ENCODE measurements at regions not wholly inside any gene's neighbourhood (a gene's known extent, or its start where the extent isn't known, plus 50 kb on each side); places are given as distances from the start of the nearest gene placed in this dataset.
"Not testable (repeated sequence)": the region's sequence is repeated elsewhere in the genome, so short reads cannot be mapped to it uniquely, and the experiment has no call there.

DNA sequence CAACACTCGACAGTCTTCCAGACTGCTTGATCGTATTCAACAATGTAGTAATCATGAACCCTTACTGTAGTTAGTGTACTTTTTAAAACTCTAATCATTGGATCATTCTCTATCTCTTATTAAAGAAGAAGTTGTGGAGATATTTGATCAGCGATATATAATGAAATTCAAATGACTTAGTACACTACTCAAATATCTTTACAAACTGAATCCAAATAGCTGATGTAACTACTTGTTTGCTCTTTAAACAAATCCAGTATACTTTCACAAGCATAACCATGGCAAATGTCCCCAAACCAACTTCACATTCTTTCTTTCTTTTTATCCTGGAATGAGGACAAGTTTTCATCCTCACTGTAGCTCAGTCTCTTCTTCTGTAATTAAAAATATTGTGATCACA lies 1569.9 kb upstream of the ADGRL3 start:
- no peak for DNase-seq

DNA sequence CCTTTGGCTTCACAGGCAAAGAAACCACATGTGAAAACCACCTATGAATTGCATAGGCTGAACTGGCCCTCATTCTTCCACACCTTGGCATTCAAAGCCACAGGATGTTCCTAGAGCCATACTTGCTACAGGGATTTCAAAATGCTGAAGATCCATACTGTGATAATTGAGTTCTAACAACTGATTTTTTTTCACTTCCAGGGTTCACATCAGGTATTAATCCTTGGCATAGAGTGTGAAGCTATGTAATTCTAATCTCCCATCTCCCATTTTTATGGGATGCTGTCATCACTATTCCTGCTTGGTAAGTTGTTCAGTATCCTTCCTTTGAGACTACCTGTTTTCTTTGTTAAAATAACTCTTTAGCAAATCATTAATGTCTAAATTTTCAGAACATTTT lies 1569.2 kb upstream of the ADGRL3 start:
- no peak for DNase-seq

DNA sequence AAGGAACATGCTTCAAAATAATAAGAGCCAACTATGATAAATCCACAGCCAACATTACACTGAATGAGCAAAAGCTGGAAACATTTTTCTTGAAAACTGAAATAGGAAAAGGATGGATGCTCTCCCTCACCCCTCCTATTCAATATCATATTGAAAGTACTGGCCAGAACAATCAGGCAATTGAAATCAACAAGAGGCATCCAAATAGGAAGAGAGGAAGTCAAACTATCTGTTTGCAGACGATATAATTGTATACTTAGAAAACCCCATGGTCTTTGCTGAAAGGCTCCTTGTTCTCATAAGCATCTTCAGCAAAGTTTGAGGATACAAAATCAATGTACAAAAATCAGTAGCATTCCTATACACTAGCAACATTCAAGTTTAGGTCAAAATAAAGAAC lies 1562.5 kb upstream of the ADGRL3 start:
- DNase-seq: no peak

DNA sequence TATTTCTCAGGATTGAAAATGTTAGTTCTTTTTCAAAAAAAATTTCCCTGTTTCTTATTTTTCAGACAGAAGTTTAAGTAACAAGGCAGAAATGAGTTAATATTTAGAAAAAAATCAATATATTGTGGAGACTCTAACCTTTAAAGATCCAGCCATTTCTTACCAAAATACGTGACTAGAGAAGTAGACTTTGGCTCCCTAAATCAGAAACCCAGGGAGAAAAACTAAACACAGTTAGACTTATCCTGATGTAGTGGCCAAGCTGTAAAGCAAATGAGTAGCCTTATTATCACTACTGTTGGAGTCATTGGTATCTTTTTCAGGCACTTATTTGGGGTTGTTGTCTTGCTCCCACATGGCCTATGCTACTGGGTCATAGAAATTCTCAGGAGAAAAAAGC lies 1556.4 kb upstream of the ADGRL3 start:
- DNase-seq: no peak

DNA sequence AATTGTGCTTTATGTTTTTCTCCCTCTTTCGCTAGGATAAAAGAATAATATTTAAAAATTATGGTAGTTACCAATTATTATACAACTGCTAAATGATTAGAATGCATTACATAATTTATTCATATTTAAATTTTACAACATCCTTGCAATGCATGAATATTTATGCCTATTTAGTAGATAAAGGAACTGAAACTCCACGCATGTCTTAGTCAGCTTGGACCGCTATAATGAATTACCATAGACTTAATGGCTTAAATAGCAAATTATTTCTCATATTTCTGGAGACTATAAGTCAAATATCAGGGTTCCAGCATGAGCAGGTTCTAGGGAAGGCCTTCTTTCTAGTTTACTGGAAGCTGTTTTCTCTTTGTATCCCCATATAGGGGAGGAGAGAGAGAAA lies 1555.4 kb upstream of the ADGRL3 start:
- DNase-seq: no peak

DNA sequence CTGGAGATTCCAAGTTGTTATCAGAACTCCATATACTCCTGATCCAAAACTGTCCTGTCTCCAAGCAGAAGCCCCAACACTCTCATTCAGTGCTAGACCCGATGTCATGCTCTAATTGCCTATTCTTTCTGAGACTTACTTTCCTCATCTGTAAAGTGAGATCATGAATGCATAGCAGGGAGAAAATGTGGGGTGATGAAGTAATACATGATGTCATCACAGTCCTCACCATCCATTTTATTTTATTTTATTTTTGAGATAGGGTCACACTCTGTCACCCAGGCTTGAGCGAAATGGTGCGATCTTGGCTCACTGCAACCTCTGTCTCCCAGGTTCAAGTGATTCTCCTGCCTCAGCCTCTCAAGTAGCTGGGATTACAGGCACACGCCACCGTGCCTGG lies 1554.0 kb upstream of the ADGRL3 start:
- no peak for DNase-seq

DNA sequence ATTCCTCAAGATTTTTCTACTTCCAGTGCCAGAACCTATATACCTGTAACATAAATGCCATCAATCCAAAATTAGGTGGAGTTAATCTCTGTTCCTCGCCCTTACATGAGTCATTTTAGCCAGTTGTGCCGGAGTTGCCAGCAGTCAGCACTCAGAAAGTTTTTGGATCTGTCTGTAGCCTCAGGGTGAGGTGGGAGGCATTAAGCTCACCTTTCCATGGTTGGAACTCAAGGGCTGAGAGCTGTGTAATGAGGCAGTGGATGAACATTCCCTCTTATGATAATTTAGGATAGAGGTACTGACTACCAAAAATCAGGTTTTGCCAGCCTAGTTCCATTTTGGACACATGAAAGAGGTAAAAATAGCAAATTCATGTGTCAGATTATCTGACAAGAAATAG lies 1553.1 kb upstream of the ADGRL3 start:
- DNase-seq: no peak

DNA sequence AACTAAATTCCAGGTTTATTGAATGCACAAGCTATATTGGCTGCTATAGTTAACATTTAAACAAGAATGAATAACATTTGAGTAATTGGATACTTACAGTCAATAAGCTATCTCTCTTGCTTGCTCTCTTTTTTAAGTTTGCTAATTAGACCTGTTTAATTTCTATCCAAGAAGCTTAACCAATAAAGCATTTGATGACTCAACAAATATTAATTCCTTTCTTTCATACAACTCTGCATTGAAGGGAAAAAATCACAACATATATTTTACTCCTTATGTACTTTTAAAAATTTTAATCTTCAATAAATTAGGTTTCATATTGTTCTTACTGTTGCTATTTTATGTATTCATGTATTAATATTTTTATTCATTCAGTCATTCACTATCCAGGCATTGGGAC lies 1552.6 kb upstream of the ADGRL3 start:
- no peak for DNase-seq

DNA sequence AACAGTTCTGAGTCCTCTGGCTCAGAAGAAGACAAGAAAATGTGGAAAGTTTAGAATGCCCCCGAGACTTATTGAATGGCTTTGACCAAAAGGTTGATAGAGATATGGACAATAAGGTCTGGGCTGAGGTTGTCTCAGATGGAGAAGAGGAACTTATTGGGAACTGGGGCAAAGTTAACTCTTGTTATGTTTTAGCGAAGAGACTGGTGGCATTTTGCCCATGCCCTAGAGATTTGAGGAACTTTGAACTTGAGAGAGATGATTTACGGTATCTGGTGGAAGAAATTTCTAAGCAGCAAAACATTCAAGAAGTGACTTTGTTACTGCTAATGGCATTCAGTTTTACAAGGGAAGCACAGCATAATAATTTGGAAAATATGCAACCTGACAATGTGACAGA lies 1549.3 kb upstream of the ADGRL3 start:
- no peak for DNase-seq

DNA sequence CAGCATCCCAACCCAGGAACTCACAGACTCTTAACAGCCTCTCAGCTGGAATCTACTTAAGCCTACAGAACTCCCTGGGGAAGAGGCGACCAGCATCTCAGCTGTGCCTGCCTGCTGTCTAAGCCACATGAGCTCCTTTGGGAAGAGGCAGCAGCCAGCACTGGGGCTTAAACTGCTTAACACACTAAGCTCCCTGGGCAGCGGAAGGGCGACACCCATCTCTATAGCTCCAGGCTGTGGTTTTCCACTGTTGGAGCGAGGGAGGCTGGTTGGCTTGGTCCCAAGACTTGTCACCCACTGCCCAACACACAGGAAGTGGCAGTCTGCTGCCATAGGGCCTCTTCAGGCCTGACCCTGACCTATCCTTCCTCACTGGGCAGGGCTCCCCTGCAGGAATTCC lies 1544.1 kb upstream of the ADGRL3 start:
- no peak for DNase-seq

DNA sequence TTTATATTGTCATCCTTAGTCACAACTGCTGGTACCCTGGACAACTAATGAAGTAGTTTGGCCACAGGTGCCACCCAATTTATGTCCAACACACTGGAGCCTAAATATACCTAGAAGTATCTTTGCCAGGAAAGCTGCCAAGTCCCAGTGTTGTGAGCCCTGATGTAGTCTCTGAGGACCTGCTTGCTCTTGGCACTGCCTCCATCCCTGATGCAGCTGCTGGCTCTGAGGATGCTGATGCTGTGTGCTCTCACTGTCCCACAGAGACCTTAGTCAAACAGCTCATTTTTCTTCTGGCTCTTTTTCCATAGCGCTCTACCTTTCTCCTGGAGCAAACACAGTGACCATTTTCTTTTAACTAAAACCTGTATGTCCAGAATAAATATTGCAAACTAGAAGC lies 1535.4 kb upstream of the ADGRL3 start:
- DNase-seq: no peak

DNA sequence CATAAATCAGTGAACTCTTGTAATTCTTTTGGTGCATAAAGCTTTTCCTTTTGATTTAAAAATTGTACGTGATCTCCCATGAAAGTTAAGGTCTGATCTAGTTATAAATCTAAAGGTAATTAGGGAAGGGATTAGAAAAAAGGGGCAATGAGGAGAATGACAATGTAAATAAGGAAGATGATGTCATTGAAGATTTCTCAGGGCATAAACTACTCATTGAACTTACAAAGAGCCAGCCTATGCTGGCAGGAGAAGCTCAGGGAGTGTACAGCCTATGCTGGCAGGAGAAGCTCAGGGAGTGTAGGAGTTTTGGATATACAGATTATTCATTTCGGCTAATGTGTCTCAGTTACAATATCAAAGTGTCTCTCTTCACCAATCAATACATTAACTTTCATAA lies 1533.5 kb upstream of the ADGRL3 start:
- DNase-seq: no peak

DNA sequence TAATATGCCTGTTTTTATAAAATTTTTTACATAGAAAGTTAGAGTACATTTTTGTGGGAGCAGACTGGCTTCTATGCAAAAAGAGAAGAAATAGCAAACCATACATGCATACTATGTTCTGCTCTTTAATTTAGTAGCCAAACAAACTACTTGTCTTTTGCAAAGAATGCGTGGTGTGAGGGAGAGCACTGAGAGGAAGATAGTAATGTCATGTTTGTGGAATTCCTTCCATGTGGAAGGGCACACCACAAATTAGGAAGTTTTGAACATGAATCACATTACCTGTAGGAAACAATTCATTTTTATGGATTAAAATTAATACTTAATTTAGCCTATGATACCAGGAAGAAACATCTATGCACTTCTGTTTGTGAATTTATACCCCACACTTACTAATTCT lies 1529.1 kb upstream of the ADGRL3 start:
- DNase-seq: no peak

DNA sequence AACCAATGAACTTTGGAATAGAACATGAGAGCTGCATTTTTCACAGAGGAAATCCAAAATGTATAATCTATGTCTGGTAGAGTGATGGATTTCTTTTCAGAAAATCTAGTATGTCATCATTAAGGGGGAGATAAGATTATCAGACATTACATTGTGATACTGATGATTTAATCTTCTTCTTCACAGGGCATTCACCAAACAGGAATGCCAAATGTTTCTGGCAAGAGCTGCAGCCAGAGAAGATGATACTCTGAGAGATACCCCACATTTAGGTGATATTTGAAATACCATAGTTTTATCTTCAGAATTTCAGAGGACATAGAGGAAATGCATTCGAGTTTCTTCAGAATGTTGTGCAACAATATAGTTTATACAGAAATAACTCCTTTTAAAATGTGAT lies 1523.7 kb upstream of the ADGRL3 start:
- no peak for DNase-seq

DNA sequence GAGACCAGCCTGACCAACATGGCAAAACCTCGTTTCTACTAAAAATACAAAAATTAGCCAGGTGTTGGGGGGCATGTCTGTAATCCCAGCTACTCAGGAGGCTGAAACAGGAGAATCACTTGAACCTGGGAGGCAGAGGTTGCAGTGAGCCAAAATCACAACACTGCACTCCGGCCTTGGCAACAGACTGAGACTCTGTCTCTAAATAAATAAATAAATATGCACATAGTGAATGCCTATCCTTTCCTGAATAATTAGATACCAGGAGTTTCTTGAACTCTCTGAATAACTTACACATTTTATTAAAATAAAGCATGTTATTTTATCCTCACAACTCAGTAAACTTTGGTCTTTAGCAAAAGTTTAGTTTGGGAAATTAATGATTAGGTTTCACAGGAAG lies 1523.1 kb upstream of the ADGRL3 start:
- not testable (repeated sequence) for DNase-seq

DNA sequence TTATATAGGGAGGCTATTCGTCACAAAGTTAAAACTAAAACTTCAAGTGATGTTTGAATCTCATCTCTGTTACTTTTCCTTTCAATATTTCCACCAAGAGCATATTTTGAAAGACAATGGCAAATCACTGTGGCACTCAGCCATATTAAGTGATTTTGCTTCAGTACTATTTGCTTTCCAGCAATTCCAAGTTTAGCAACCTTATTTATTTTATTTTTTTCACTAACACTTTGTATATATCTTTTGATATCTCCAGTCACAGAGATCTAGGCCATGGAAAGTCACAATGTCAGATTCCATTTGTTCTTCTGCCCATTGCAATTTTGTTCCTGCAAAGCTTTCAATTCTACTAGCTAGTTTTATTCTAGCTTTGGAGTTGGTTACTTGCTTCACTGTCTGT lies 1514.5 kb upstream of the ADGRL3 start:
- DNase-seq: no peak

DNA sequence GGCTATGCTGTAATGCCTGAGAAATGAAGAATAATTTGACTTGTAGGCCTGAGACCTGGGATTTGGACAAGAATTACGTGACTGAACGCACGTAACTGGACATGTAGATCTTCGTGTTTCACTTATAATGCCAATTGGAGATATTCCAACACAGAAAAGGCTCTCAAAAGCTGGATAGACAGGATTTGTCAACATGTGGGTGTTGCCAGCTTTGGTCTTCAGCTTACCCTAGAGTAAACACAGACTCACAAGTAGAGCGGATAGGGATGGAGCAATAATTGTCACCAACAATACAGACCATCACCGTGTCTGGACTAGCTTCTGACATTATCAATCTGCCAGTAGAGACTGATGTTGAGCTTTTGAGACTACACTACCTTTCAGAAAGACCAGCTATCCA lies 1511.0 kb upstream of the ADGRL3 start:
- no peak for DNase-seq

DNA sequence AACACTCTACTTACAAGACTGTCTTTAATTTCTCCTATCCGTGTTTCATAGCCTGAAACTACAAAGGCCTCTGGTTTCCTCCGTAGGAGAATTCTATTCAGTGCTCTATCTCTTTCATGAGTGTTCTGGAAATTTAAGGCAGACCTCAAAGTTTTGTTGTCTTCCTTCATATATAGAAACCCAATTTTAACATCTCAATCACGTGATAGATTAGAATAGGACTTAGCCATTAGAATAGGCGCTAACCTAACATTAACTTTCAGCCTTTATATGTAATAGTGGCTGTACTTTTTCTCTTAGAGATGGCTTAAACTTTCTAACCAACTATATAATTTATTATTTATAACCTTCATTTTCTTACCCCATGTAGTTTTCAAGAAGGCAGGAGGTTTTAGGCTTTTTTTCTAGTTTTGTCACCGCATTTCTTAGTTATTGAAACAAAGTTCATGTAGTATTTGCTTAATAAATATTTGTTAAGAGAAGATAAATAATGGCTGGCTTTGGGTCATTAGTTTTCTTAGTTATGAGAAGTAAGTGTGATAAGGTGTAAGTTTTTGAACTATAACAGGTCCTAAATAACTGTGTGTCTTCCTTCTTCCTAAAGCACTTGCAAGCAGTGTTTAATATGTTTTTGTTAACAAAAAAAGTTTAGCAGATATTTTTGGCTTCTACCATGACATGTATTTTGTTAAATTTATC lies 1504.6 kb upstream of the ADGRL3 start:
- DNase-seq: no peak

DNA sequence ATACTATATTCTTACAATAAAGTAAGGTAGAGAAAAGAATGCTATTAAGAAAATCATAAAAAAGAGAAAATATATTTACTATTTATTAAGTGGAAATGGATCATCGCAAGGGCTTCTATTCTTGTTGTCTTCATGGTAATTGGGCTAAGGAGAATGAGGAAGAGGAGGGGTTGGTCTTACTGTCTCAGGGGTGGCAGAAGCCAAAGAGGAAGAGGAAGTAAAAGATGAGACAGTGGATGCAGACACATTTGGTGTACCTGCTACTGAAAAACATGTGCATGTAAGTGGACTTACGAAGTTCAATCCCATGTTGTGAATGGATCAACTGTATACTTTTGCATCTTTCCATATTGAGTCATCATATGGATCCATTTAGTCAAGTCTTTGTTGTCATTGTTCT lies 1502.1 kb upstream of the ADGRL3 start:
- DNase-seq: no peak

DNA sequence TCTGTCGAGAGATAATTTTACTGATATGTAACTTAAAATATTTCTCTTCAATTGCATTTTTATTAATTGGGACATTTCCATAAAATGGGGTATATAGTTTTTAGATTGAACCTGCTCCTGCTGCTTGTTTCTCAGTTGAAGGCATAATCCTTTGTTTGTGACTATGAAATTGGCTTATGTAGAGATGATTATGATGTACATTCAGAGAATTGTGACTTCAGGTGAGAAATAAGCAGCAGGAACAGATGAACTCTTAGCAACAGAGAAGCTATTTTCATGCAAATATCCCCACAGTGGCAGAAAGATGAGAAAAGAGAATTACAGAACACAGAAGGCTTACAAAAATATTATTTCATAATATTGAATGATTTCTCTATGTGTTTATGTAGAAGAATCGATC lies 1499.5 kb upstream of the ADGRL3 start:
- no peak for DNase-seq

DNA sequence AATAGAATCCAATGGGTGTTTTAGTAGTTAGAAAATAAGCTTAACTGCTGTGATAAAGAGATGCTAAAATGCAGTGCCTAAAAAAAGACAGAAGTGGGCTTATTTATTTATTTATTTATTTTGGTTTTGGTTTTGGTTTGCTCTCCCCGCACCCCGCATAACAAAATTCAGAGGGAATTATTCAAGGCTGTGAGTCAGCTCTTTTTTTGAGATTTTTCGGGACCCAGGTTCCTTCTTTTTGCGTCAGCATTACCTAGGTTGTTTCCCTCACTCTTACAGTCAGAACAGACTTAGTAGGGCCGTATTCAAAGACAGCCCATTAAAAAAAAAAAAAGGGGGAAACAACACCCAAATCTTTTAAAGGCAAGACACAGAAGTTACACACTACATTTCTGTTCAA lies 1495.5 kb upstream of the ADGRL3 start:
- DNase-seq: peak; percentile 4

DNA sequence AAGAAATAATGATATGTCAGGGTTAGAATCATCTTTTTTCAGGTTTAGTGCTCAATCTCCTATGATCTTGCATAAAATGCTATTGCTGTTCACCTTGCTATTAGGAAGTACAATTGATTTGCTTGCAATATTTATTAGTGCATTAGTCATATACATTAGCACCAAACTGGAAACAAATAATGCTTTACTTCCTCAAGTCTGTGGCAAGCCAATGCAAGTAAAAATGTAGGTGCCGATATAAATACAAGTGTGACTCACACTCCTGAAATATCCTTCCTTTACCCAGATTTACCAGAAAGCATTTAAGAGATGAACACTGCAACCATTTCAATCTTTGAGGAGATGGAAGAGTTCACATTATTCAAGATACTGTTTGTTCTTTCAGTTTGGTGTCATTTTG lies 1487.7 kb upstream of the ADGRL3 start:
- DNase-seq: no peak

DNA sequence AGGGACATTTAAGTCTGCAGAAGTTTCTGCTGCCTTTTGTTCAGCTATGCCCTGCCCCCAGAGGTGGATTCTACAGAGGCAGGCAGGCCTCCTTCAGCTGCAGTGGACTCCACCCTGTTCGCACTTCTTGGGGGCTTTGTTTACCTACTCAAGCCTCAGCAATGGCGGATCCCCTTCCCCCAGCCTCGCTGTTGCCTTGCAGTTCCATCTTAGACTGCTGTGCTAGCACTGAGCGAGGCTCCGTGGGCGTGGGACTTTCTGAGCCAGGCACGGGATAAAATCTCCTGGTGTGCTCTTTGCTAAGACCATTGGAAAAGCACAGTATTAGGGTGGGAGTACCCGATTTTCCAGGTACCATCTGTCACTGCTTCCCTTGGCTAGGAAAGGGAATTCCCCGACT lies 1475.8 kb upstream of the ADGRL3 start:
- not testable (repeated sequence) for DNase-seq

DNA sequence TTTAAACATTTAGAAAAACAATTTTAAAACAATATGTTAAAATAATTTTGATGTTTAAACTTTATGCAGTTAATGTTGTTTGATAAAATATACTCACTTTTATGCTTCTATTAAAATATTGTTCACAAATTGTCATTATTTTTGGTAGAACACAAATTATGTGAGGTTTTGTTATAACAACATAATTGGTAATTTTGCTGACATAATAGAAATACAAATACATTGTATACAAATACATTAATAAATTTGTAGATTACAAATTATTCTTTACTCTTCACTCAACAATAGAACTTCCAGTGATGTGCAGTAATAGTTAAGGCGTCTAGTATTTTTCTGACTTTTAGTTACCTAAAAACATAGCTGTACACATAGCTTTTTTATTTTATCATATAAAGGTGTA lies 1472.4 kb upstream of the ADGRL3 start:
- no peak for DNase-seq

DNA sequence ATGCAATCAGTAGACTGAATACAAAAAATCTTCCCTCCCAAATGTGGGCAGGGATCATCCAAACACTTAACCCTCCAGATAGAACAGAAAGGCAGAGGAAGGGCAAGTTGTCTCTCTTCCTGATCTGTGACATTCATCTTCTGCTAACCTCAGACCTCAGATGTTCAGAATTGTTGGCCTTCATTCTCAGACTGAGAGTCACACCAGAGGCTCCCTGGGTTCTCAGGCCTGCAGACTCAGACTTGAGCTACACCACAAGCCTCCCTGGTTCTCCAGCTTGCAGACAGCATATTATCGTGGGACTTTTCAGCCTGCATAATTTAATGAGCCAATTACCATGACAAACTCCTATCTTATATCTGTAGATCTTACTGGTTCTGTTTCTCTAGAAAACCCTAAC lies 1471.6 kb upstream of the ADGRL3 start:
- no peak for DNase-seq

DNA sequence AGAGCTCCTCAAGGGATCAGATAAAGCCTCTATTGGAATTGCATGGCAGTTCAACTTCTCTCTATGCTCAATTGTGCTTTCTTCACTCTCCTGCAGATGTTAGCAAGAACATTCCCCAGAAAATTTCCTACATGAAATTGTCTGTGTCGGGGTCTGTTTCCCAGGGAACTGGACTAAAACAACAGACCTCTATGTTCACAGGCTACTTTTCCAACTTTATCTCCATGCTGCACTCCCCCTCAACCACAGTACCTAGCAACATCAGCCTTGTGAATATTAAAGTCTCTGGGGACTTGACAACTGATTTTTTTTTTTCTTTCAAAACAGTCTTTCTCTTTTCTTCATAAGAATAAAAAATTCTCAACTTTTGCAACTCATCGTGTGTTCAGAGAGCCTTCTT lies 1470.8 kb upstream of the ADGRL3 start:
- no peak for DNase-seq
